ENCODE measurements at regions not wholly inside any gene's neighbourhood (a gene's known extent, or its start where the extent isn't known, plus 50 kb on each side); places are given as distances from the start of the nearest gene placed in this dataset.

GRCh38 chr4:153107246-153107645, 97.0 kb upstream of the TRIM2 start:
- TF ChIP-seq POLR2A (IDR thresholded peaks at IDR 0.05) (no peak), CTCF (IDR thresholded peaks at IDR 0.05) (no peak), POLR2AphosphoS5 (IDR thresholded peaks at IDR 0.05) (no peak)
